IMR-90 (cell line): ENCODE measurements at regions not wholly inside any gene's neighbourhood (a gene's known extent, or its start where the extent isn't known, plus 50 kb on each side); places are given as distances from the start of the nearest gene placed in this dataset.

Experiments used
- ATAC-seq: fragments of 200-7000 bp; cut with Tn5 transposase; 2 replicates; pipeline ENCODE4 v1.9.1; 2020; ENCODE audit warnings: low read depth, mild to moderate bottlenecking, moderate library complexity
- BruUV-seq: library from RNA; stranded (reverse); fragments of 400-500 nt; replicated peaks from 2 replicates; lab custom pipeline; 2021; lab: Mats Ljungman, UMichigan
- CTCF ChIA-PET: fragments of 300-600 bp; formaldehyde crosslinking; extraction: SDS; loops from one replicate; lab custom pipeline; 2021; ENCODE audit warnings: antibody characterized with exemption; lab: Yijun Ruan, JAX
- POLR2A ChIA-PET: fragments of 300-600 bp; sonication (Branson Sonifier 250); formaldehyde crosslinking; loops from one replicate; lab custom pipeline; 2022; ENCODE audit warnings: antibody characterized with exemption; ENCODE audit not compliant: unreplicated experiment; lab: Charles Lee
- DNase-seq: peaks from one replicate; pipeline ENCODE4 v3.0.0; 2013
- H2AFZ ChIP-seq: replicated peaks from 2 replicates; pipeline ENCODE3; 2013; ENCODE audit warnings: low read length, mild to moderate bottlenecking; ENCODE audit not compliant: poor library complexity
- H2AK5ac ChIP-seq: 2 replicates; pipeline ENCODE4 v1.6.1; 2013; ENCODE audit warnings: low read depth, low read length, inconsistent platforms
- H2AK9ac ChIP-seq: replicated peaks from 2 replicates; pipeline ENCODE3; 2013; ENCODE audit warnings: mild to moderate bottlenecking, low read depth, low read length, moderate library complexity; ENCODE audit not compliant: poor library complexity
- H2BK120ac ChIP-seq: 2 replicates; pipeline ENCODE4 v1.6.1; 2013; ENCODE audit warnings: low read depth, low read length, inconsistent platforms
- H2BK15ac ChIP-seq: 3 replicates; pipeline ENCODE4 v1.6.1; 2013; ENCODE audit warnings: low read depth, low read length, inconsistent platforms
- H2BK20ac ChIP-seq: 2 replicates; pipeline ENCODE4 v1.6.1; 2013; ENCODE audit warnings: low read depth, mild to moderate bottlenecking, inconsistent platforms, low read length, moderate library complexity
- H2BK5ac ChIP-seq: 2 replicates; pipeline ENCODE4 v1.6.1; 2013; ENCODE audit warnings: mild to moderate bottlenecking, low read depth, low read length, inconsistent platforms; ENCODE audit not compliant: poor library complexity, severe bottlenecking
- H3K14ac ChIP-seq: replicated peaks from 2 replicates; pipeline ENCODE4 v1.6.1; 2013; ENCODE audit warnings: low read depth, low read length, inconsistent platforms
- H3K18ac ChIP-seq: 2 replicates; pipeline ENCODE4 v1.6.1; 2013; ENCODE audit warnings: low read depth, low read length, control low read depth
- H3K23ac ChIP-seq: 2 replicates; pipeline ENCODE4 v1.6.1; 2013; ENCODE audit warnings: low read depth, low read length, inconsistent platforms
- H3K27ac ChIP-seq: 2 replicates; pipeline ENCODE4 v1.5.1; 2013; ENCODE audit warnings: mild to moderate bottlenecking, control low read depth, low read length; ENCODE audit not compliant: insufficient read depth
- H3K27me3 ChIP-seq: 2 replicates; pipeline ENCODE4 v1.6.1; 2013; ENCODE audit warnings: low read length; ENCODE audit not compliant: control insufficient read depth, insufficient read depth
- H3K36me3 ChIP-seq: 2 replicates; pipeline ENCODE4 v1.6.1; 2013; ENCODE audit warnings: low read length, mixed read lengths; ENCODE audit not compliant: control insufficient read depth, insufficient read depth
- H3K4ac ChIP-seq: 2 replicates; pipeline ENCODE4 v1.6.1; 2013; ENCODE audit warnings: low read depth, low read length, inconsistent platforms
- H3K4me1 ChIP-seq: 2 replicates; pipeline ENCODE4 v1.6.1; 2013; ENCODE audit warnings: low read length, mixed read lengths; ENCODE audit not compliant: control insufficient read depth, insufficient read depth
- H3K4me2 ChIP-seq: 2 replicates; pipeline ENCODE4 v1.6.1; 2013; ENCODE audit warnings: low read depth, mild to moderate bottlenecking, control low read depth, low read length, moderate library complexity
- H3K4me3 ChIP-seq: 2 replicates; pipeline ENCODE4 v1.5.1; 2013; ENCODE audit warnings: low read depth, mild to moderate bottlenecking, control low read depth, low read length, moderate library complexity; ENCODE audit not compliant: insufficient read depth
- H3K56ac ChIP-seq: 2 replicates; pipeline ENCODE4 v1.6.1; 2013; ENCODE audit warnings: low read length, inconsistent platforms; ENCODE audit not compliant: insufficient read depth; ENCODE audit errors: extremely low read depth
- H3K79me1 ChIP-seq, 2 experiments: 2 replicates each; pipeline ENCODE4 v1.6.1; 2013; ENCODE audit warnings: low read length in 2 of 2, inconsistent platforms in 1 of 2, low read depth in 1 of 2
- H3K9ac ChIP-seq: 2 replicates; pipeline ENCODE4 v1.6.1; 2013; ENCODE audit warnings: low read depth, low read length, control low read depth
- H3K9me1 ChIP-seq: 2 replicates; pipeline ENCODE4 v1.6.1; 2013; ENCODE audit warnings: low read length, inconsistent platforms; ENCODE audit not compliant: insufficient read depth
- H3K9me3 ChIP-seq: 2 replicates; pipeline ENCODE4 v1.6.1; 2013; ENCODE audit warnings: low read length; ENCODE audit not compliant: control insufficient read depth, insufficient read depth
- H4K20me1 ChIP-seq: 2 replicates; pipeline ENCODE4 v1.6.1; 2013; ENCODE audit warnings: low read length, inconsistent platforms; ENCODE audit not compliant: insufficient read depth
- H4K5ac ChIP-seq: 2 replicates; pipeline ENCODE4 v1.6.1; 2013; ENCODE audit warnings: mild to moderate bottlenecking, low read depth, low read length, control low read depth
- H4K8ac ChIP-seq, 2 experiments: 2 replicates each; pipeline ENCODE4 v1.6.1; 2013; ENCODE audit warnings: low read depth in 2 of 2, low read length in 2 of 2, control low read depth in 1 of 2, inconsistent platforms in 1 of 2
- H4K91ac ChIP-seq: 2 replicates; pipeline ENCODE4 v1.6.1; 2013; ENCODE audit warnings: low read depth, low read length, inconsistent platforms; ENCODE audit not compliant: insufficient read depth
- BHLHE40 ChIP-seq: fragments of 150-350 bp; IDR thresholded peaks from 2 replicates; pipeline ENCODE4 v1.6.1; 2016; ENCODE audit warnings: mild to moderate bottlenecking, low read depth, low read length
- CEBPB ChIP-seq: IDR thresholded peaks from 2 replicates; pipeline ENCODE4 v1.6.1; 2012; ENCODE audit warnings: low read depth, low read length, improper control_type of control experiment
- CHD1 ChIP-seq: IDR thresholded peaks from 2 replicates; pipeline ENCODE4 v1.6.1; 2012; ENCODE audit warnings: low read depth, low read length, improper control_type of control experiment
- CTCF ChIP-seq: conservative IDR thresholded peaks from 2 replicates; pipeline ENCODE4 v1.5.1; 2012; ENCODE audit warnings: mild to moderate bottlenecking, low read depth, low read length, improper control_type of control experiment
- ELK1 ChIP-seq: fragments of 150-350 bp; IDR thresholded peaks from 2 replicates; pipeline ENCODE4 v1.6.1; 2016; ENCODE audit warnings: low read depth, mild to moderate bottlenecking, low read length, moderate library complexity, borderline replicate concordance
- FOS ChIP-seq: fragments of 150-350 bp; IDR thresholded peaks from 2 replicates; pipeline ENCODE4 v1.6.1; 2016; ENCODE audit warnings: low read depth, low read length
- MAFK ChIP-seq: IDR thresholded peaks from 2 replicates; pipeline ENCODE4 v1.6.1; 2012; ENCODE audit warnings: low read depth, low read length, improper control_type of control experiment
- MAZ ChIP-seq: IDR thresholded peaks from 2 replicates; pipeline ENCODE4 v1.6.1; 2012; ENCODE audit warnings: low read depth, mild to moderate bottlenecking, low read length, improper control_type of control experiment, moderate library complexity, borderline replicate concordance
- MXI1 ChIP-seq: IDR thresholded peaks from 2 replicates; pipeline ENCODE4 v1.6.1; 2012; ENCODE audit warnings: low read depth, mild to moderate bottlenecking, low read length, moderate library complexity, borderline replicate concordance
- NFE2L2 ChIP-seq: fragments of 150-350 bp; IDR thresholded peaks from 2 replicates; pipeline ENCODE4 v1.6.1; 2016; ENCODE audit warnings: low read depth, mild to moderate bottlenecking, low read length
- POLR2A ChIP-seq: IDR thresholded peaks from 2 replicates; pipeline ENCODE4 v1.6.1; 2012; ENCODE audit warnings: mild to moderate bottlenecking, low read depth, low read length
- RAD21 ChIP-seq: IDR thresholded peaks from 2 replicates; pipeline ENCODE4 v1.6.1; 2012; ENCODE audit warnings: low read length, improper control_type of control experiment
- RCOR1 ChIP-seq: IDR thresholded peaks from 2 replicates; pipeline ENCODE4 v1.6.1; 2012; ENCODE audit warnings: mild to moderate bottlenecking, low read length, improper control_type of control experiment; ENCODE audit not compliant: insufficient replicate concordance
- RFX5 ChIP-seq: IDR thresholded peaks from 2 replicates; pipeline ENCODE4 v1.8.0; 2012; ENCODE audit warnings: low read depth, mild to moderate bottlenecking, low read length, moderate library complexity
- SMC3 ChIP-seq: fragments of 150-350 bp; IDR thresholded peaks from 2 replicates; pipeline ENCODE4 v1.6.1; 2016; ENCODE audit warnings: low read depth, mild to moderate bottlenecking, antibody characterized with exemption, low read length, moderate library complexity
- USF2 ChIP-seq: fragments of 150-350 bp; IDR thresholded peaks from 2 replicates; pipeline ENCODE4 v1.6.1; 2017; ENCODE audit warnings: mild to moderate bottlenecking, antibody characterized with exemption, low read length, low read depth
- WGBS, 2 experiments: methylation state at CpG; one replicate each; pipeline versions ENCODE4 v1.1.5 to v1.1.7; 2013; ENCODE audit warnings: missing lambda C conversion rate in 2 of 2; ENCODE audit not compliant: insufficient read length in 1 of 2; ENCODE audit errors: extremely low coverage in 2 of 2; 5-methylcytosine and 5-hydroxymethylcytosine counted together
- dilution Hi-C: fragments of 300-500 bp; cut with HindIII; formaldehyde crosslinking; loops from one replicate; pipeline ENCODE4 v1.14.3; 2018; ENCODE audit warnings: low sequenced_read_pairs; ENCODE audit not compliant: unreplicated experiment
- in situ Hi-C: fragments of 300-500 bp; cut with MboI; formaldehyde crosslinking; loops from 3 replicates; pipeline ENCODE4 v1.14.3; 2019; ENCODE audit warnings: low sequenced_read_pairs, inconsistent platforms, mixed read lengths
- intact Hi-C: fragments of 100-400 bp; cut with micrococcal nuclease; formaldehyde crosslinking; loops from 2 replicates; pipeline ENCODE4 v1.10.0; 2022

- H3K27ac ChIP-seq, result no peak overlapping the region
- no peaks in the 10 kb centered on the region for H3K79me1 ChIP-seq
- H4K91ac ChIP-seq, result no peak overlapping the region
- no peak overlapping the region for H3K14ac ChIP-seq
- no peak for ATAC-seq
- H2AK9ac ChIP-seq, result no peak overlapping the region
- H2AK5ac ChIP-seq, result no peak overlapping the region
- no peak overlapping the region for H2BK5ac ChIP-seq
- no peak for TF ChIP-seq CHD1
- TF ChIP-seq FOS, result no peak
- TF ChIP-seq RCOR1, result no peak
- no peak for TF ChIP-seq RAD21
- TF ChIP-seq MXI1, result no peak
- no peak for TF ChIP-seq CTCF
- no peak for TF ChIP-seq ELK1
- TF ChIP-seq SMC3, result no peak
- no peak for TF ChIP-seq BHLHE40
- TF ChIP-seq NFE2L2, result no peak
- no peak for TF ChIP-seq MAZ
- TF ChIP-seq CEBPB, result no peak
- TF ChIP-seq RFX5, result no peak
- TF ChIP-seq USF2, result no peak
- TF ChIP-seq MAFK, result no peak
- TF ChIP-seq POLR2A, result no peak
- H2AFZ ChIP-seq, result no peak overlapping the region
- H2BK120ac ChIP-seq, result no peak overlapping the region
- H2BK15ac ChIP-seq, result no peak overlapping the region
- dilution Hi-C loops (no loop called here), in situ Hi-C loops (no loop called here), intact Hi-C loops (no loop called here)
- BruUV-seq, result no TSS peak
- no peaks in the 10 kb centered on the region for H3K9me1 ChIP-seq
- ChIA-PET POLR2A (no interaction called here), CTCF (no interaction called here)
- no peaks in the 10 kb centered on the region for H4K20me1 ChIP-seq
- H3K4me3 ChIP-seq, result no peak overlapping the region
- WGBS, 2 experiments, result no CpG with 5 or more reads among the region's 1 CpG
- DNase-seq, result no peak
- no peak overlapping the region for H3K56ac ChIP-seq
- H3K18ac ChIP-seq, result no peak overlapping the region
- H3K4me1 ChIP-seq, result no peaks in the 10 kb centered on the region
- no peaks in the 10 kb centered on the region for H3K36me3 ChIP-seq
- no peak overlapping the region for H4K5ac ChIP-seq
- H3K27me3 ChIP-seq, result no peaks in the 10 kb centered on the region
- no peak overlapping the region for H4K8ac ChIP-seq
- no peak overlapping the region for H3K4ac ChIP-seq
- no peak overlapping the region for H3K4me2 ChIP-seq
- no peaks in the 10 kb centered on the region for H3K9me3 ChIP-seq
- no peak overlapping the region for H3K23ac ChIP-seq
- no peak overlapping the region for H3K9ac ChIP-seq
- no peak overlapping the region for H2BK20ac ChIP-seq
Measured at GRCh38 chr3:82103241-82103640, 341.8 kb upstream of the GBE1 start.
